ENCODE measurements at regions not wholly inside any gene's neighbourhood (a gene's known extent, or its start where the extent isn't known, plus 50 kb on each side); places are given as distances from the start of the nearest gene placed in this dataset.

DNA sequence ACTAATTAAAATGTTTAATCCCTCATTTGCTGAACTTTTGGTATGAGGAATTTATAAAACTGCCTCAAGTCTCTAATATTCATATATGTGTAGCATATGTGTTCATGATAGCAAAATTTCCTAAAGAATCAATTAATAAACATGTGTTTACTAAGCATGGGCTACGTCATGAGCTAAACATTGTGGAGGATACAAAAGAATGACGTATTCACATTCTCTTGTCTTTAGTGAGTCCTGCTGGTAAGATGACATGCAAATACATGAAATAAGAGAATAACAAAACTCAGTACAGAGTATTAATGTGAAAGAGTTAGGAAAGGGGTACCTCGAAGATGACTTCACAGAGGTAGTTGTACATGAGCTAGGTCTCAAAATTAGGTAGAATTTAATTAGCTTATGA, 121.9 kb upstream of the POF1B start:
- Histone ChIP-seq H2BK5ac (ENCODE audit: low read depth, low read length) (no peak overlapping the region), H4K8ac (ENCODE audit: extremely low read depth, insufficient read depth, low read length) (no peak overlapping the region), H2BK120ac (replicated peaks; ENCODE audit: low read depth, low read length) (no peak overlapping the region), H3K9ac (replicated peaks in 1 of 4; ENCODE audit: extremely low read depth in 1 of 4, low read depth in 3 of 4, low read length in 3 of 4) (no peak overlapping the region), H2AK5ac (ENCODE audit: low read depth, low read length) (no peak overlapping the region), H2BK12ac (ENCODE audit: low read depth, low read length) (no peak overlapping the region), H3K4ac (replicated peaks; ENCODE audit: insufficient read length, low read depth, low read length) (no peak overlapping the region), H3K14ac (ENCODE audit: insufficient read length) (no peak overlapping the region), H3K23me2 (ENCODE audit: low read depth, low read length) (no peaks in the 10 kb centered on the region), H2BK20ac (ENCODE audit: low read length) (no peak overlapping the region), H3K4me1 (replicated peaks in 1 of 4; ENCODE audit: control insufficient read depth in 3 of 4, insufficient read depth in 4 of 4, low read length in 3 of 4) (no peaks in the 10 kb centered on the region), H3K27ac (ENCODE audit: low read depth, low read length) (no peak overlapping the region), H3K18ac (ENCODE audit: extremely low read depth, low read length) (no peak overlapping the region), H3K79me1 (ENCODE audit: low read depth, low read length) (no peaks in the 10 kb centered on the region), H4K20me1 (replicated peaks in 1 of 2; ENCODE audit: control insufficient read depth in 1 of 2, insufficient read depth in 2 of 2, low read length in 2 of 2) (no peaks in the 10 kb centered on the region), H3K9me3 (ENCODE audit: insufficient read depth in 2 of 2, low read depth in 1 of 2, low read length in 1 of 2) (no peaks in the 10 kb centered on the region), H3K4me3 (ENCODE audit: extremely low read depth in 1 of 4, insufficient read depth in 2 of 4, low read depth in 3 of 4, low read length in 4 of 4) (no peak overlapping the region), H3K56ac (replicated peaks; ENCODE audit: insufficient read length, low read depth, low read length) (no peak overlapping the region), H3K23ac (ENCODE audit: insufficient read length) (no peak overlapping the region), H3K27me3 (replicated peaks in 1 of 4; ENCODE audit: control insufficient read depth in 3 of 4, extremely low read depth in 1 of 4, insufficient read depth in 3 of 4, low read length in 3 of 4) (no peaks in the 10 kb centered on the region), H2BK15ac (ENCODE audit: low read length) (no peak overlapping the region), H3K36me3 (ENCODE audit: control insufficient read depth in 2 of 4, insufficient read depth in 4 of 4, low read length in 3 of 4) (no peaks in the 10 kb centered on the region), H3K4me2 (ENCODE audit: insufficient read depth in 1 of 2, low read depth in 2 of 2, low read length in 2 of 2) (no peak overlapping the region), H2AFZ (ENCODE audit: low read length) (no peak overlapping the region), H4K91ac (replicated peaks; ENCODE audit: insufficient read length, low read length) (no peak overlapping the region), H3K79me2 (ENCODE audit: control insufficient read depth in 1 of 2, insufficient read depth in 2 of 2, low read length in 2 of 2) (no peaks in the 10 kb centered on the region), H4K5ac (ENCODE audit: insufficient read length, low read depth, low read length) (no peak overlapping the region)
- WGBS, 2 experiments (ENCODE audit: extremely low coverage in 1 of 2, insufficient coverage in 1 of 2, insufficient read length in 1 of 2, insufficient replicate concordance in 2 of 2, low coverage in 1 of 2, low lambda C conversion rate in 2 of 2, missing lambda C conversion rate in 1 of 2): 90% methylated on average over 3 of the region's 3 CpGs; no CpG with 5 or more reads in 1 of the 2 experiments
- DNase-seq (ENCODE audit: low read depth in 1 of 2, low spot score in 2 of 2): no peak
- POLR2A ChIA-PET (ENCODE audit: partially characterized antibody): no interaction called here
- no peak for FAIRE-seq
- CTCF ChIA-PET (ENCODE audit: partially characterized antibody): no interaction called here
- TF ChIP-seq JUND (IDR thresholded peaks at IDR 0.05; ENCODE audit: low read length): no peak
- no peak for TF ChIP-seq SRF (IDR thresholded peaks at IDR 0.05; ENCODE audit: low read depth, low read length)
- TF ChIP-seq, protein P1, sequence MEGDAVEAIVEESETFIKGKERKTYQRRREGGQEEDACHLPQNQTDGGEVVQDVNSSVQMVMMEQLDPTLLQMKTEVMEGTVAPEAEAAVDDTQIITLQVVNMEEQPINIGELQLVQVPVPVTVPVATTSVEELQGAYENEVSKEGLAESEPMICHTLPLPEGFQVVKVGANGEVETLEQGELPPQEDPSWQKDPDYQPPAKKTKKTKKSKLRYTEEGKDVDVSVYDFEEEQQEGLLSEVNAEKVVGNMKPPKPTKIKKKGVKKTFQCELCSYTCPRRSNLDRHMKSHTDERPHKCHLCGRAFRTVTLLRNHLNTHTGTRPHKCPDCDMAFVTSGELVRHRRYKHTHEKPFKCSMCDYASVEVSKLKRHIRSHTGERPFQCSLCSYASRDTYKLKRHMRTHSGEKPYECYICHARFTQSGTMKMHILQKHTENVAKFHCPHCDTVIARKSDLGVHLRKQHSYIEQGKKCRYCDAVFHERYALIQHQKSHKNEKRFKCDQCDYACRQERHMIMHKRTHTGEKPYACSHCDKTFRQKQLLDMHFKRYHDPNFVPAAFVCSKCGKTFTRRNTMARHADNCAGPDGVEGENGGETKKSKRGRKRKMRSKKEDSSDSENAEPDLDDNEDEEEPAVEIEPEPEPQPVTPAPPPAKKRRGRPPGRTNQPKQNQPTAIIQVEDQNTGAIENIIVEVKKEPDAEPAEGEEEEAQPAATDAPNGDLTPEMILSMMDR (IDR thresholded peaks at IDR 0.05; ENCODE audit: control extremely low read depth in 1 of 3, insufficient read depth in 1 of 3, low read depth in 1 of 3, low read length in 3 of 3): no peak
- TF ChIP-seq CREB1 (IDR thresholded peaks at IDR 0.05): no peak
- no peak for TF ChIP-seq RNF2 (IDR thresholded peaks at IDR 0.05; ENCODE audit: borderline replicate concordance, low read depth, low read length, missing control alignments, poor library complexity, severe bottlenecking)
- no peak for TF ChIP-seq CBX8 (IDR thresholded peaks at IDR 0.05; ENCODE audit: borderline replicate concordance, low read depth, low read length)
- TF ChIP-seq KDM5A (IDR thresholded peaks at IDR 0.05; ENCODE audit: low read length): no peak
- no peak for TF ChIP-seq POLR2A (IDR thresholded peaks at IDR 0.05; ENCODE audit: control extremely low read depth in 1 of 2, low read depth in 2 of 2, low read length in 2 of 2)
